ENCODE measurements at regions not wholly inside any gene's neighbourhood (a gene's known extent, or its start where the extent isn't known, plus 50 kb on each side); places are given as distances from the start of the nearest gene placed in this dataset.

DNA sequence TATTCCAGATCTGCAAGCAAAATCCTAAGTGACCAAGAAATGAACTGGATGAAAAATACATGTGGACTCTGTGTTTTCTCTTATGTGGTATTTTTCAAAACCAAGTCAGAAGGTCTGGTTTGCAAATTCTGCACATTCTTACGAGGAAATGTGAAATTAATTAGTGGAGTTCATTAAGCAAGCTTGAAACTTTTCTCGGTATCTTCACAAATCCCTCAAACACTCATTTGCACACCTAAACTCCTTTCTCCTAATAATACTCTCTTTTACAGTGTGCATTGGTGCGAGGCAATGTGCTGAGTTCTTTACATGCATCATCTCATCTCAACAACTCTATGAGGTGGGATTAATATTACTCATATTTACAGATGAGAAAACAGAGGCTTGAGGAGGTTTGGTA lies 82.1 kb downstream of the MTERF1 start:
- no peak overlapping the region for H3K27ac Mint-ChIP-seq
- no peak overlapping the region for H3K4me3 Mint-ChIP-seq
- no peaks in the 10 kb centered on the region for H3K4me1 Mint-ChIP-seq (ENCODE audit: low read depth)
- H3K27me3 Mint-ChIP-seq (ENCODE audit: low read depth), result no peaks in the 10 kb centered on the region
- H3K36me3 Mint-ChIP-seq (ENCODE audit: low read depth), result no peaks in the 10 kb centered on the region
- H3K9me3 Mint-ChIP-seq, result no peaks in the 10 kb centered on the region
- DNase-seq (ENCODE audit: low spot score), result no peak

DNA sequence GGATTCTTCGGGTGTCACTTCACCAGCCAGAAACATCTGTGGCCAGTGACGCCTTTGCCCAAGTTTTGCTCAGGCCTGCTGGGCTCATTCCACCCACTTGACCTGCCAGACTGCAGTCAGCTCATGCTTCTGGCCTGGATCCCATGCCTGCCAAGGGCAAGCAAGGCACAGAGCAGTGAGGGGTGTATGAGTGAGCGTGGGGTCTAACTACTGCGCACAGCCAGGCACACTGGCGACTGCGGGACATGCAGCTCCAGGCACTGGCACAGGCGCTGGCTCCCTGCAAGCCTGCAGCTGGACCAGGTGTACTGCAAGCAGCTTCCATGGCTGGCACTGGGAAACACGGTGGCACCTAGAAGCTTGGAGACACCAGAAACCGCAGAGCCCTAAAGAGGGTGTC lies 80.1 kb downstream of the MTERF1 start:
- Mint-ChIP-seq H3K36me3 (ENCODE audit: low read depth) (no peaks in the 10 kb centered on the region), H3K27ac (no peak overlapping the region), H3K4me3 (no peak overlapping the region)

DNA sequence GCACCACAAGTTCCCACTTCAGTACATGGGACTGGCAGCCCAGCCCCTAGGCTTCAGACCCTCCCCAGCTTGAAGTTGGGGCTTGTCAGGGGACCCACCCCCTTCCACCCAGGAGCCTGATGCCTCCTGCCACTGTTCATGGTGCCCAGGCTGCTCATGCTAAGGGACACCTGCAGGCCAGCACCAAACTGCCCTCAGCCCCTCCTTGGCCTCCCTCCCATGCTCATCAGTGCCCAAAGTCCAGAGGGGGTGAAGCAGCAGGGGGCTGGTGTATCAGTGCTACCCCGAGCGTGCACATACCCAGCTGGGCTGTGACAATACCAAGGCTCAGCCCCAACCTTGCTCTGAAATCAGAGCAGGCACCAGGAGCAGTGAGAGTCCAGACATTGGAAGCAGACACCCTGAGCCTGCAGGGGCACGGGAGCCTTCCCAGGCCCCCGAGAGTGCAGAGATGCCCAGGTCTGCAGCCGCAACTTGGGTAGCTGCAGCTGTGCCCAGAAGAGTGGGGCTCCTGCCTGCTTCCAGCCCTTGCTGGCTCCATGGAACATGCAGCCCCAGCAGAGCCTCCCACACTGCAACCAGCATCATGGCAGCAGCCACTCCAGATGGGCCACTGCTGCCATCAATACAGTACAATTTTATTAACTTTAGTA lies 79.0 kb downstream of the MTERF1 start:
- H3K27ac Mint-ChIP-seq, result no peak overlapping the region

More for the DNA sequence above, 80.1 kb downstream of the MTERF1 start:
- DNase-seq (ENCODE audit: low spot score), result no peak
- Mint-ChIP-seq H3K4me1 (ENCODE audit: low read depth) (no peaks in the 10 kb centered on the region), H3K9me3 (no peaks in the 10 kb centered on the region), H3K27me3 (ENCODE audit: low read depth) (no peaks in the 10 kb centered on the region)

DNA sequence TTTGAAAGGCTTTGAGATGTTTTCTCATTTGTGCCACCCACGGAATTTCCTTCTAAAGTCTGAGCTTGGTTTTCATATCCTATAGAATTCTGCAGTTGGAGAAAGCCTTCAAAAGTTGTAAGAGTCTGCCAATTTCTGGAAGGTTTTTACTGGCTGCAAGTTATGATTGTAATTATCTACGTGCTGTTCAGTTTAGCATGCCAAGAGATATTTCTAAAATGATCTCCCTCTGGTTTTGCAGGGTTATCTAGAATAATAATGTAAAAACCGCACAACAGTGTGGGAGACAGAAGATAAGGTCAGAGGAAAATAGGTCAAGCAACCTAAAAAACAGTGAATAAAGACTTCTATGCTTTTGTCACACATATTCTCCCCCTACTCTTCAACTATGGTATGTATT lies 69.3 kb downstream of the MTERF1 start:
- H3K27me3 Mint-ChIP-seq (ENCODE audit: low read depth), result no peaks in the 10 kb centered on the region
- H3K9me3 Mint-ChIP-seq, result no peaks in the 10 kb centered on the region
- H3K4me3 Mint-ChIP-seq, result no peak overlapping the region
- H3K27ac Mint-ChIP-seq, result no peak overlapping the region
- H3K4me1 Mint-ChIP-seq (ENCODE audit: low read depth), result no peaks in the 10 kb centered on the region
- no peaks in the 10 kb centered on the region for H3K36me3 Mint-ChIP-seq (ENCODE audit: low read depth)
- DNase-seq (ENCODE audit: low spot score), result no peak

More for the DNA sequence above, 79.0 kb downstream of the MTERF1 start:
- Mint-ChIP-seq H3K9me3 (no peaks in the 10 kb centered on the region), H3K36me3 (ENCODE audit: low read depth) (no peaks in the 10 kb centered on the region), H3K4me1 (ENCODE audit: low read depth) (no peaks in the 10 kb centered on the region), H3K27me3 (ENCODE audit: low read depth) (no peaks in the 10 kb centered on the region), H3K4me3 (no peak overlapping the region)
- no peak for DNase-seq (ENCODE audit: low spot score)

DNA sequence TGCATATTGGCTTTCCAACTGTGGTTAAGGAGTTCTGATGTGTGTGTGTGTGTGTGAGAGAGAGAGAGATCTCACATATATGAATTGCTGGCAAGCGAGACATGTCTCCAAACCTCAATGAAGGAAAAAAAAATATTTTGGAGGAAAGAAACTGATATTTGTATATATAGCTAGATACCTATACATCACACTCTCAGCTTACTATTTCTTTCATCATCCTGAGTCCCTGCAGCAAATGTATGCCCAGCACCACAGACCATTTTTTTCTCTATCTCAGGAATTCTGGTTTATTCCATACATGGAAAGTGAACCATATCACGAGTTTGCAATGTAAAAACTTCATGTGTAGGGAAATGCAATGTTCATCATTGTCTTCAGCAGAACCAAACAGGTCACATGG lies 68.9 kb downstream of the MTERF1 start:
- Mint-ChIP-seq H3K27ac (no peak overlapping the region), H3K27me3 (ENCODE audit: low read depth) (no peaks in the 10 kb centered on the region), H3K36me3 (ENCODE audit: low read depth) (no peaks in the 10 kb centered on the region), H3K4me3 (no peak overlapping the region), H3K4me1 (ENCODE audit: low read depth) (no peaks in the 10 kb centered on the region), H3K9me3 (no peaks in the 10 kb centered on the region)
- no peak for DNase-seq (ENCODE audit: low spot score)

DNA sequence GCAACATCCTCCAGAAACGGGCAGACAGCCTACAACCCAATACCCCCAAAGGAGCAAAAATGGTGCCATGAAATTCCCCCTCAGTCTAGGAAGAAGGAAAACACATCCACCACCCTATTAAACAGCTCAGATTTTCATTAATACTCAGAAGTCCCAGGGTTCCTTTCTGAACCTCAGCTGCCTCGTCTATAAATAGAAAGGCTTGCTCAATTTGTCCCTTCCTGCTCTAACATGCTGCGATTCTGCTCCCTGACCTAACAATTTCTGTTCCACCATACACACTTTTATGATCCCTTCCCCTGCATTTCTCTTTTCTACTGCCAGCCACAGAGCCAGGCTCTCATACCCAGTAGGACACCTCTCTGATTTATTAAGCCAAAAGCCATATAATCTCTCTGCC lies 68.1 kb downstream of the MTERF1 start:
- no peak overlapping the region for H3K4me3 Mint-ChIP-seq
- no peaks in the 10 kb centered on the region for H3K9me3 Mint-ChIP-seq
- no peaks in the 10 kb centered on the region for H3K36me3 Mint-ChIP-seq (ENCODE audit: low read depth)
- H3K27ac Mint-ChIP-seq, result no peak overlapping the region
- DNase-seq (ENCODE audit: low spot score), result no peak
- no peaks in the 10 kb centered on the region for H3K27me3 Mint-ChIP-seq (ENCODE audit: low read depth)
- no peaks in the 10 kb centered on the region for H3K4me1 Mint-ChIP-seq (ENCODE audit: low read depth)

DNA sequence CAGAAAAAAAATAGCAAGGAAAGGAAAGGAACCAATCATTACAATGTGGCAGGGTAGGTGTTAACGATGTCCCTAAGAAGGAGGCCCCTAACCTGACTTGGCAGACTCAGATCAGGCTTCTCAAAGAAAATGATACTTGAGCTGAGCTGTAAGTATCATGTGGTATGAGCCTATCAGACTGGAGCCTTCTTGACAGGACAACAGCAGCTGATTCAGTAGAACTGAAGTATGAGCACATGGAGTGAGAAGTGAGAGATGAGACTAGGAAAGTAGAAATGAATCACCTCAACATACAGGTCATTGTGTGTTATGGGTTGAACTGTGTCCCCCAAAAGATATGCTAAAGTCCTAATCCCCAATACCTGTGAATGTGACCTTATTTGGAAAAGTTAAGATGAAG lies 66.3 kb downstream of the MTERF1 start:
- H3K27me3 Mint-ChIP-seq (ENCODE audit: low read depth), result no peaks in the 10 kb centered on the region
- no peak overlapping the region for H3K4me3 Mint-ChIP-seq
- H3K36me3 Mint-ChIP-seq (ENCODE audit: low read depth), result no peaks in the 10 kb centered on the region
- no peak overlapping the region for H3K27ac Mint-ChIP-seq
- no peaks in the 10 kb centered on the region for H3K4me1 Mint-ChIP-seq (ENCODE audit: low read depth)
- DNase-seq (ENCODE audit: low spot score), result no peak
- no peaks in the 10 kb centered on the region for H3K9me3 Mint-ChIP-seq

All from T-helper 2 cell treated with Interferon-gamma antibody and Interleukin-4, amounts not matched to agents 5 μg/mL and 100 μg/mL, for 36 hours (primary cell).